ENCODE measurements at regions not wholly inside any gene's neighbourhood (a gene's known extent, or its start where the extent isn't known, plus 50 kb on each side); places are given as distances from the start of the nearest gene placed in this dataset.

DNA sequence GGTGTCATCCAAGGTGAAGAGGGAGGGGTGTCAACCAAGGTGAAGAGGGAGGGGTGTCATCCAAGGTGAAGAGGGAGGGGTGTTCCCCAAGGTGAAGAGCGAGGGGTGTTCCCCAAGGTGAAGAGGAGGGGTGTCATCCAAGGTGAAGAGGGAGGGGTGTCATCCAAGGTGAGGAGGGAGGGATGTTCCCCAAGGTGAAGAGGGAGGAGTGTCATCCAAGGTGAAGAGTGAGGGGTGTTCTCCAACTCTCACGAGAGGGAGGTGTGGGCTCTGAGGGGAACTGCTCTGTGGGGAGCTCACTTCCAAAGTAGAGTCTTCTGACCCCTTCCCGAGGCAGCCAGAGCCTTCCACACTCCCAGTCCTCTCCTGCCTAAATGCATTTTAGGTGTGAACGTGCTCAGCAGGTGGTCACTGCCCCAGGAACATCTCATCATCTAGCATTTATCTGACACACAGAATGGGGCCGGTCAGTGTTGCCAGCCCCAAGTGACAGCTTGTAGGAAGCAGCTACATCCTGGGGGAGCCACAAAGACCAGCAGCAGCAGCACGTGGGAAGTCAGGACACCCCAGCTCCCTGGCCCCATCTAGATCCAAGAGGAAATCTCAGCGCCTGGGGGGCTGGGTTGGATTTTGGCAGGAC is 323.8 kb downstream of the GLRX3 start:
- DNase-seq (ENCODE audit: low read depth) = no peak

- DNase-seq (ENCODE audit: low read depth) = no peak
Measured at GRCh38 chr10:130461631-130462030, 325.4 kb downstream of the GLRX3 start.

DNA sequence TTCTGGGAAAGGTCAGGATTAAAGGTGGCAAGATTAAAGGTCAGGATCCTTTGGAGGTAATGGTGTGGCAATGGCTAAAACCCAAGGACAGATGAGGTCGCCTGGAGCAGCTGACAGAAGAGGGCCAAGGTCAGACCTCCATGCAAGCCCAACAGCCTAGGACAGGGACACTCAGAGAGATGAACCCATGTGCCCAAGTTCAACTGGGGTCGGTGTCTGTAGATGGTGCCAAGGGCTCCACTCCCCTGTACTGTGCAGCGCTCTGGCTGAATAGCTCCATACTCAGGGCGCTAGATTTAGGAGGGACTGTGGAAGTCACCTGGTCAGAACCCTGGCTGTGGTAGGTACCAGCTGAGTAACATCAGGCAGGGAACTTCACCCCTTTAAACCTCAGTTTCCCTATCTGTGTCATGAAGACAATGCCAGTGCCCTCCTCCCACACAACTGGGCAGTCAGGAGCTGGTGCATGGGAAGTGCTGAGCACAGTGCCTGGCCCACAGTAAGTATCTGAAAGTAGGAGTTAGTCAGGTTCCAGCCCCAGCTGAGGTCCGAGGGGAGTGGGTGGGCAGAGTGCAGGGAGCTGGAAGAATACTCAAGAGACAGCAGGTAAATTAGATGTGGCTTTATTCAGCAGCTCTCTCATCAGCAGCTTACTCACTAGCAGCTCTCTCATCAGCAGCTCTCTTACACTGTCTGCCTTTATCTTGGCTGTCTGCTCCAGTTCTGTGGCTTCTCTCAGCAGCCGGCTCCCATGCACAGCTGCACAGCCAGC is 327.1 kb downstream of the GLRX3 start:
- DNase-seq (ENCODE audit: low read depth) = no peak

GRCh38 chr10:130463876-130464364 is 327.7 kb downstream of the GLRX3 start:
- DNase-seq (ENCODE audit: low read depth) = no peak

GRCh38 chr10:130464426-130464825 is 328.2 kb downstream of the GLRX3 start:
- DNase-seq (ENCODE audit: low read depth) = no peak

GRCh38 chr10:130466271-130466997 is 330.2 kb downstream of the GLRX3 start:
- DNase-seq (ENCODE audit: low read depth) = no peak

DNA sequence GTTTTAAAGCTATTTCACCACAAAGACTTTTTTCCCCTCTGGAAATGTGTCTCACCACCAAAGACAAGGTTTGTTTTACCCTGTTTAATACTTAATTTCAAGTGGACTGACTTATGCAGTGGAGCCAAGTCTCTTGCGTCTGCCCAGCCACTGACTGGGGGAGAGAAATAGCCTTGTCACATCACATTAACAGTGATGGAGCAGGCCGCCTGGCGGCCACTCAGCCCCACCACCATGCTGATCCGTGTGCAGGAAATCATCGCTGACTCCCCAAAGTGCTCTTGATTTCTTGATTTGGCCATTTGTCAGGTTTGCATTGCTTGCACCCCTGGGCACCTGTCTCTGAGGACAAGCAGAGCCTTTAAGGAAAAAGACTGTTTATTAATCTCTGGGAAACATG is 334.1 kb downstream of the GLRX3 start:
- no peak for DNase-seq (ENCODE audit: low read depth)

DNA sequence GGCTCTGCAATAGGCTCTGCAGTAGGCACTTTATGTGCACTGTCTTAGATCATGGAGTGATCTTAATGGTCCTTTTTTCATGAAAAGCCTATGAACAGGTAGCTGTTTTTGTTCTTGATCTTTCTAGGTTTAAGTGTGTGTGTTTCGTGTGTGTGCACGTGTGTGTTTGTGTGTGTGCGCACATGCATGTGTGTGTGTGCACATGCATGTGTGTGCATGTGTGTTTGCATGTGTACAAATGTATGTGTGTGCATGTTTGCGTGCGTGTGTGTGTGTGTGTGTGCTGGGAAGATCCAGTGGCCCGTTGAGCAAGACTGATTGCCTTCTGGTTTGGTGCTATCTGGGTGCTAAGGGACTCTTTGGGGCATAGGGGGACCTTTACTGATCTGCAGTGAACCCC is 334.8 kb downstream of the GLRX3 start:
- DNase-seq (ENCODE audit: low read depth) = no peak

GRCh38 chr10:130471486-130471885 is 335.3 kb downstream of the GLRX3 start:
- DNase-seq (ENCODE audit: low read depth) = no peak

DNA sequence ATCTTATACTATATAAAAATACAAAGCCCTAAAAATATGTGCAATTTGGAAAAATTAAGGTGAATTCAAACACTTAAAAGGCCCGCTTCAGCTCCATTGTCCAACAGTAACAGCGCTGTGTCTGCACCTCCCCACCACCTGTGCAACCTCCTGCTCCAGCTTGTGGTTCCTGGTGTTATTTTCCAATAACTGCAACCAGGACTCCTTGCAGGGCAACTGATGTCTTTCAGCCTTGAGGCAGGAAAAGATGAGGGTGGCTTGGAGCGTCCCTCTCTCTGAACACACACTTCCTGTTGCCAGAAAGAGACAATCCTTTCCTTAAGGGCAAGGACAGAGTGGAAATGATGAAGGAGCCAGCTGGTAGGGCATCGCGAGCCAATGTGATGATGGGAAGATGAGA is 336.0 kb downstream of the GLRX3 start:
- no peak for DNase-seq (ENCODE audit: low read depth)

DNA sequence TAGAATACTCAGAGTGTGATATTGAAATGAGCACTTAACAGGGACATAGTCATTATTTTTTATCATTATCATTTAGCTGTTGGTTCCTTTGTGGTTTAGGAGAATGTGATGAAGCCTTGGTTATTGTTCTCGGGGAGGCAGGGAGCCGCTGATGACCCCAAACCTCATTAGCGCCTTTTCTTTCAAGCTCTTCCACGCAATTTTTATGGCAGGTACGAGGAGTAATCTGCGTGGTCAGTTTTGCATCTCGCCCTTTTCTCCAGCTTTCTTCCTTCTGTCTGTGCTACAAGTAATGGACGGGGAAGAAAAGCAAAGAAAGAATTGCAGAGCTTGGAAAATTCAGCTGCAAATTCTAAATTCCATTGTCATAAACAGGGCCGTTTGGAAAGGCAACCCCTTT is 338.4 kb downstream of the GLRX3 start:
- no peak for DNase-seq (ENCODE audit: low read depth)

- no peak for DNase-seq (ENCODE audit: low read depth)
Measured at GRCh38 chr10:130477360-130477759, 341.2 kb downstream of the GLRX3 start.

DNA sequence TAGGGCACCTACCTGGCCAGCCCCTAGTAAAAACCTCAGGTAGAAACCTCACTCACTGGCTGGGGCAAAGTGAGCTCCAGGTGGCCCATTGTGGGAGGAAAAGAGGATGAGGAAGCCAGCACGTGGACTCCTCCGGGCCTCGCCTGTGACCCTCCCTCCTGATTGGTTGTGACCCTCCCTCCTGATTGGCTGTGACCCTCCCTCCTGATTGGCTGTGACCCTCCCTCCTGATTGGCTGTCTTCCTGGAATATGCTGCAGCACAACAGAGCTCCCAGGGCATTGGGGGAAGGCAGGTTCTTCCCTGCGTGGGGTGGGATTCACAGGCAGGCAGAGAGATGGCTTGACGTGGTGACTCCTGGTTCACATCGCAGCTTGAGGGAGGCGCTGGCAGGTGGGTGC is 343.0 kb downstream of the GLRX3 start:
- DNase-seq (ENCODE audit: low read depth) = no peak

GRCh38 chr10:130479926-130480325 is 343.7 kb downstream of the GLRX3 start:
- DNase-seq (ENCODE audit: low read depth) = no peak

DNA sequence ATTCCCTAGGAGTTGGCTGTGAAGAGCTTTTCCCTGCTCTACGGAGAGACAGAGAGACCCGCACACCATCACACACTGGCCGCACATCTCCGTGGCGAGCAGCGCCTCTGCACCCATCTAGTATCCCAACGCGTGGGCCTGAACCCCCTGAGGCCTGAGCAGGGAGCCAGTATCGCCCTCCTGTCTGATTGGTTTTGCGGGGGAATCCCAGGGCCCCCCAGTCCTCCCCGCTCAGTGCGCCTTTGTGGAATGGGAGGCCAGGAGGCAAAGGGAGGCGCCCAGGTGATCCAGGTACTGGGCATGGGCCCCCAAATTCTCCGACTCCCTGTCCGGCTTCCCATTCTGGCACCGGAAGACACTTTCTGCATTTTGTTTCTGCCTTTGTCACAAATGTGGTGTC is 344.3 kb downstream of the GLRX3 start:
- DNase-seq (ENCODE audit: low read depth) = no peak

- no peak for DNase-seq (ENCODE audit: low read depth)
Measured at GRCh38 chr10:130481076-130481930, 345.1 kb downstream of the GLRX3 start.

- no peak for DNase-seq (ENCODE audit: low read depth)
Measured at GRCh38 chr10:130481936-130482335, 345.7 kb downstream of the GLRX3 start.

DNA sequence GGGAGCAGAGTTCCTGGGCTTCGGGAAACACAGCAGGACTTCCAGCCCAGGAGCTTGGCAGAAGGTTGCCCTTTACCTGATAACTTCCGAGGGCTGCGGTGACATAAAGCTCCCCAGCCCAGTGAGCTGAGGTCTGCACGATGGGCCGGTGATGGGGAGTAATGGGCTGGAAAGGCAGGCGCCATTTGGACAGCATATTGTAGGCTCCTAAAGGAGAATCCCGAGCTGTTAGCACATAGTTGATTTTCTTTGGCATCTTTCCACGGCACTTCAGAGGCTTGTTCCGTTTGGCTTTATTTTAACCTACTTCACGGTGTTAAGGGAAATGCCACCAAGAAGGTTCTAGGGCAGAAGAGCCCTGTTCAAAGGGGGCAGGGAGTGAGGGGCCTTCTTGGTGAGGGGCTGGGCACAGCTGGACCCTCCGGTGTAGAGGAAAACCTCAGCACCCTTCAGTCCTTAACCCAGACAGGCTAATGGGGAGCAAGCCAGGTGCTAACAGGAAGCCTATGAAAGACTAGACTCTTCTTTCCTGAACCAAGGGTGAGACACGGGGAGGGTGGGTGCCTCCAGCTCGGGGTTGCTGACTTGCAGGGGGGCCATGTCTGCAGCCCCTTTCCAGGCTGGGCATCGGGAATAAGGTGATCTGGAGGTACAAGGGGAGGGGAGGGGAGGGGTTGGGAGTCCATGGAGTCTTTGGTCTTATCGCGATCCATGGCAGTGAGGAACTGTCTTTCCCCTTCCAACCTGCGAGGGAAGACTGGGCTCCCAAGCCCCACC is 347.7 kb downstream of the GLRX3 start:
- DNase-seq (ENCODE audit: low read depth) = no peak

DNA sequence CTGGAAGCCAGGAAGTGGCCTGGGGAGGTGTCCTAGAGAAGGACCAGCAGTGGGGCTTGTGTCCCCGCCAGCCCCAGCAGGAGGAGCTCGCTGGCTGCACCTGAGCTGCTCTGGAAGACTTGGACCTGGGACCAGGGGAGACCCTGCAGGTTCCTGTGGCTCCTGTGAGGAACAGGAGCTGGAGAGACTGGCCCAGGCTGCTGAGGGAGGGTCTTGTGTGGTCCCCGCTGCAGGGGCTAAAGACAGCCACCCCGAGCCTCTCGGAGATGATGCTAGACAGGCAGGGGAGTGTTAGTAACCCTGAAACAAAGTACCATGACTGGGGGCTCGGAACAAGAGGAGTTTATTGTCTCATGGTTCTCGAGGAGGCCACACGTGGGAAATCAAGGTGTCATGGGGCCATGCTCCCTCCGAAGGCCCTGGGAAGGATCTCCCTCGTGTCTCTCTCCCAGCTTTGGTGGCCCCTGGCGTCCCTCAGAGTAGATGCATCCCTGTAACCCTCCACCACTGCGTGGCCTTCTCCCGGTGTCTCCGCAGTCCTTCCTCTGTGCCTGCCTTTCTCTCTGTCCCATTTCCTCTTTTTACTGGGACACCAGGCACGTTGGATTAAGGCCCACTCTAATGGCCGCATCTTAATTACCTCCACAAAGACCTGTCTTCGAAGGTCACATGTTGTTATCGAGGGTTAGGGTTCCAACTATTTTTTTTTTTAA is 348.4 kb downstream of the GLRX3 start:
- DNase-seq (ENCODE audit: low read depth) = no peak

All from HT1080 (cell line).